ENCODE measurements at regions not wholly inside any gene's neighbourhood (a gene's known extent, or its start where the extent isn't known, plus 50 kb on each side); places are given as distances from the start of the nearest gene placed in this dataset.

DNA sequence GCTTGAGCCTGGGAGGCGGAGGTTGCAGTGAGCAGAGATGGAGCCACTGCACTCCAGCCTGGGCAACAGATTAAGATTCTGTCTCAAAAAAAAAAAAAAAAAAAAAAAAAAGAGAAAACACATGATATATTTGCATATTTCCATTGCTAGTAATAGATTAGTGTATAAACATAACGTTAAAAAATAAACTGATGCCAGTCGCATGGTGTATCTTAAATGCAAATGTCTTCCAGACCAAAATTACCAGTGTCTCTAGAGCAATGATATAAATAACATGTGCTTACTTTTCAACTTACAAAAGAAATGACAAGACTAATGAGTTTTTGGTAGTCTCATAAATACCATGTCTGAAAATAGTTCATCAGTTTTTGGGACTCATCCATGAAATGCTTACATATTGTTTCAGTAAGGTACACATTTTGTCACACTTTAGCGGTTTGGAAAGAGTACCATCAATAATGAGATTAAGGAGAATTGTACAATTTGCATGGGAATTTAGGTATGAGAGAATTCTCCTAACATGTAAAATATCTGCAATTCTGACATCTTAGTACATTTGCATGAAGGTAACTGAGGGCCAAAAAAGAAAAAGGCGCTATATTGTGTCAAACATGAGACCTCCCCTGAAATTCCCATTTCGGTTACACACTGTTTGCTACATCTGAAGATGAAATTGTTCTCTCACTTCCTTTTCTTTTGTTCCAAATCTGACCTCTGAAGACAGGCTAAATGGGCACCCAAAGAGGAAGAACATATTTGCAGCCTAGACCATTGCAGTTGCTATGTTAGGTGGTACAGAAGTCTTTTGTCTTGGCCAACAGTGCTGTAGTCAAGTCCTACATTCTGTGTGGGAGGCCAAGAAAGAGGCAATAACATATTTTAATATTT, 51.5 kb upstream of the PIP4K2A start:
- DNase-seq = no peak

DNA sequence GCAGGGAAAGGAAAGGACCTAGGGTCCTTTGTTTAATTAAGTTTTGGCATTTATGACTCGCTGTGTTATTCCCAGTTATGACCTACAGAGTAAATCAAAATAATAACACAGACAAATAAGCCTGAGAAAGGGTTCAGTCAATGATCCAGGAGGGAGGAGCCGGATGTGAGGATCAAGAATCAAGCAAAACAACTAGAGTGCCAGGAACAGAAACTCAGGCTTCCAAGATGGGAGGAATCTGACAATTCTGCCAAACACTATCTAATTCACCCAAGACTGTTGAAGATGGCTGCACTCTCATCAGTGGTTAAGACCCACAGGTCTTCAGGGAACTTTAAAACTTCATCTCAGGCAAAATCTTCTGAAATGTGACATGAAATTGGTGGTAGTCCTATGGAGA, 50.3 kb upstream of the PIP4K2A start:
- no peak for DNase-seq

Measured in CD4-positive, alpha-beta T cell treated with Interleukin-1 beta for 1 hour (primary cell).